RPMI7951 (cell line): ENCODE measurements at regions not wholly inside any gene's neighbourhood (a gene's known extent, or its start where the extent isn't known, plus 50 kb on each side); places are given as distances from the start of the nearest gene placed in this dataset.
A peak's percentile ranks its signal among the peaks of the same experiment; 100 is the strongest.
"Not testable (repeated sequence)": the region's sequence is repeated elsewhere in the genome, so short reads cannot be mapped to it uniquely, and the experiment has no call there.

Experiments used
- DNase-seq: peaks from one replicate; pipeline ENCODE4 v3.0.0-alpha.2; 2012; ENCODE audit warnings: low read depth

GRCh38 chr13:34681405-34681955 is 260.6 kb upstream of the NBEA start:
- DNase-seq = no peak

- DNase-seq = no peak
These were observed 247.0 kb upstream of the NBEA start for GRCh38 chr13:34695063-34695462.

- no peak for DNase-seq
These were observed 245.8 kb upstream of the NBEA start for GRCh38 chr13:34696296-34696695.

- no peak for DNase-seq
These were observed 245.3 kb upstream of the NBEA start for GRCh38 chr13:34696741-34697140.

- no peak for DNase-seq
These were observed 243.1 kb upstream of the NBEA start for GRCh38 chr13:34698945-34699344.

GRCh38 chr13:34700155-34700554 is 241.9 kb upstream of the NBEA start:
- DNase-seq = no peak

- no peak for DNase-seq
These were observed 240.2 kb upstream of the NBEA start for GRCh38 chr13:34701919-34702318.

GRCh38 chr13:34708566-34709313 is 233.3 kb upstream of the NBEA start:
- DNase-seq = no peak

GRCh38 chr13:34719060-34719875 is 222.8 kb upstream of the NBEA start:
- peak; percentile 3 for DNase-seq

GRCh38 chr13:34720618-34721017 is 221.5 kb upstream of the NBEA start:
- peak; percentile 9 for DNase-seq

GRCh38 chr13:34721631-34722595 is 220.2 kb upstream of the NBEA start:
- no peak for DNase-seq

GRCh38 chr13:34722922-34723321 is 219.1 kb upstream of the NBEA start:
- no peak for DNase-seq

- DNase-seq = no peak
These were observed 211.1 kb upstream of the NBEA start for GRCh38 chr13:34730961-34731360.

GRCh38 chr13:34731486-34731885 is 210.6 kb upstream of the NBEA start:
- peak; percentile 11 for DNase-seq

GRCh38 chr13:34733721-34734120 is 208.3 kb upstream of the NBEA start:
- DNase-seq = no peak

- no peak for DNase-seq
These were observed 207.1 kb upstream of the NBEA start for GRCh38 chr13:34734932-34735331.

- no peak for DNase-seq
These were observed 203.6 kb upstream of the NBEA start for GRCh38 chr13:34738254-34738992.

- not testable (repeated sequence) for DNase-seq
These were observed 195.0 kb upstream of the NBEA start for GRCh38 chr13:34747056-34747455.

GRCh38 chr13:34747507-34747906 is 194.6 kb upstream of the NBEA start:
- no peak for DNase-seq

GRCh38 chr13:34748073-34748472 is 194.0 kb upstream of the NBEA start:
- peak; percentile 58 for DNase-seq

GRCh38 chr13:34748596-34748995 is 193.5 kb upstream of the NBEA start:
- DNase-seq = no peak
